GM23338 (cell line): ENCODE measurements at regions not wholly inside any gene's neighbourhood (a gene's known extent, or its start where the extent isn't known, plus 50 kb on each side); places are given as distances from the start of the nearest gene placed in this dataset.

Source experiments
- ATAC-seq: fragments of 200-7000 bp; cut with Tn5 transposase; 3 replicates; pipeline ENCODE4 v1.9.1; 2020
- DNase-seq: peaks from one replicate; pipeline ENCODE4 v3.0.0-alpha.2; 2015; ENCODE audit warnings: low spot score
- H2AFZ ChIP-seq: fragments of 200-600 bp; sonication (generic); 2 replicates; pipeline ENCODE4 v1.8.0; 2016; ENCODE audit warnings: antibody characterized with exemption, mild to moderate bottlenecking, moderate library complexity
- H3F3A ChIP-seq: fragments of 200-600 bp; sonication (generic); replicated peaks from 2 replicates; pipeline ENCODE4 v1.8.0; 2017; ENCODE audit warnings: antibody characterized with exemption, mixed run types, low read depth
- H3K27ac ChIP-seq: fragments of 200-600 bp; sonication (generic); 2 replicates; pipeline ENCODE4 v1.6.1; 2016; ENCODE audit warnings: low read depth
- H3K27me3 ChIP-seq: fragments of 200-600 bp; sonication (generic); 2 replicates; pipeline ENCODE4 v1.8.0; 2016; ENCODE audit warnings: mild to moderate bottlenecking, mixed run types, moderate library complexity; ENCODE audit not compliant: insufficient read depth
- H3K36me3 ChIP-seq: fragments of 200-600 bp; sonication (generic); 2 replicates; pipeline ENCODE4 v1.8.0; 2016; ENCODE audit warnings: mild to moderate bottlenecking; ENCODE audit not compliant: insufficient read depth
- H3K4me1 ChIP-seq: fragments of 200-600 bp; sonication (generic); 2 replicates; pipeline ENCODE4 v1.8.0; 2016; ENCODE audit warnings: mild to moderate bottlenecking, moderate library complexity; ENCODE audit not compliant: insufficient read depth
- H3K4me2 ChIP-seq: fragments of 200-600 bp; sonication (generic); 2 replicates; pipeline ENCODE4 v1.7.1; 2017; ENCODE audit warnings: mixed run types
- H3K4me3 ChIP-seq: fragments of 200-600 bp; sonication (generic); 2 replicates; pipeline ENCODE4 v1.6.1; 2016; ENCODE audit warnings: mixed run types
- H3K79me2 ChIP-seq: fragments of 200-600 bp; sonication (generic); replicated peaks from 2 replicates; pipeline ENCODE4 v1.8.0; 2017; ENCODE audit warnings: mild to moderate bottlenecking; ENCODE audit not compliant: insufficient read depth
- H3K9me2 ChIP-seq: fragments of 200-600 bp; sonication (generic); 2 replicates; pipeline ENCODE4 v1.8.0; 2017; ENCODE audit not compliant: insufficient read depth
- H4K20me1 ChIP-seq: fragments of 200-600 bp; sonication (generic); replicated peaks from 2 replicates; pipeline ENCODE4 v1.8.0; 2017; ENCODE audit warnings: mild to moderate bottlenecking; ENCODE audit not compliant: insufficient read depth
- H3K27ac Mint-ChIP-seq: 2 replicates; pipeline ENCODE4 v1.8.0; 2020; ENCODE audit warnings: inconsistent platforms, mild to moderate bottlenecking, moderate library complexity, mixed read lengths
- H3K27me3 Mint-ChIP-seq: 3 replicates; pipeline ENCODE4 v1.8.0; 2022; ENCODE audit warnings: low read depth, mild to moderate bottlenecking, moderate library complexity, mixed read lengths, inconsistent platforms; ENCODE audit not compliant: insufficient read depth, poor library complexity
- H3K36me3 Mint-ChIP-seq: 3 replicates; pipeline ENCODE4 v1.8.0; 2021; ENCODE audit warnings: low read depth, mild to moderate bottlenecking, inconsistent platforms, moderate library complexity, mixed read lengths
- H3K4me1 Mint-ChIP-seq: 3 replicates; pipeline ENCODE4 v1.8.0; 2020; ENCODE audit warnings: mild to moderate bottlenecking, inconsistent platforms, mixed read lengths
- H3K4me3 Mint-ChIP-seq: 3 replicates; pipeline ENCODE4 v1.8.0; 2021; ENCODE audit warnings: moderate library complexity, mild to moderate bottlenecking, inconsistent platforms, mixed read lengths
- H3K9me3 Mint-ChIP-seq: 3 replicates; pipeline ENCODE4 v1.8.0; 2020; ENCODE audit warnings: moderate library complexity, mild to moderate bottlenecking, inconsistent platforms, mixed read lengths
- CREB1 ChIP-seq: fragments of 250-450 bp; sonication (Bioruptor Pico); IDR thresholded peaks from 2 replicates; pipeline ENCODE4 v1.5.0; 2020; ENCODE audit warnings: low read depth, mild to moderate bottlenecking, moderate library complexity
- EZH2 ChIP-seq: fragments of 200-600 bp; sonication (generic); IDR thresholded peaks from one replicate; pipeline ENCODE4 v1.8.0; 2017; ENCODE audit warnings: antibody characterized with exemption, mild to moderate bottlenecking, low read depth; ENCODE audit not compliant: unreplicated experiment
- EZH2phosphoT487 ChIP-seq: fragments of 200-600 bp; sonication (generic); IDR thresholded peaks from one replicate; pipeline ENCODE4 v1.8.1; 2018; ENCODE audit warnings: antibody characterized with exemption; ENCODE audit not compliant: unreplicated experiment
- JUNB ChIP-seq: IDR thresholded peaks from one replicate; pipeline ENCODE4 v1.6.1; 2016; ENCODE audit warnings: antibody characterized with exemption; ENCODE audit not compliant: unreplicated experiment
- NANOG ChIP-seq: IDR thresholded peaks from 2 replicates; pipeline ENCODE4 v1.6.1; 2016; ENCODE audit warnings: antibody characterized with exemption, borderline replicate concordance
- POLR2AphosphoS5 ChIP-seq: IDR thresholded peaks from 2 replicates; pipeline ENCODE4 v1.6.1; 2016; ENCODE audit warnings: antibody characterized with exemption, low read depth
- ZNF331 ChIP-seq: fragments of 250-450 bp; sonication (Bioruptor Pico); IDR thresholded peaks from 2 replicates; pipeline ENCODE4 v1.5.0; 2020; ENCODE audit warnings: low read depth, mild to moderate bottlenecking, moderate library complexity
- TF ChIP-seq, protein P1 (sequence below), 2 experiments: fragments of 200-600 bp in 1 of 2; sonication (generic) in 1 of 2; conservative IDR thresholded peaks; 2 replicates each; pipeline versions ENCODE4 v1.5.1 to v1.6.1; 2016 to 2017; ENCODE audit warnings: antibody characterized with exemption in 2 of 2, low read depth in 2 of 2, mild to moderate bottlenecking in 2 of 2, moderate library complexity in 1 of 2
- TF ChIP-seq, protein P2 (sequence below): IDR thresholded peaks from one replicate; pipeline ENCODE4 v1.6.1; 2018; ENCODE audit warnings: antibody characterized with exemption; ENCODE audit not compliant: unreplicated experiment
- TF ChIP-seq, protein P3 (sequence below): IDR thresholded peaks from 2 replicates; pipeline ENCODE4 v1.6.1; 2016; ENCODE audit warnings: antibody characterized with exemption

DNA sequence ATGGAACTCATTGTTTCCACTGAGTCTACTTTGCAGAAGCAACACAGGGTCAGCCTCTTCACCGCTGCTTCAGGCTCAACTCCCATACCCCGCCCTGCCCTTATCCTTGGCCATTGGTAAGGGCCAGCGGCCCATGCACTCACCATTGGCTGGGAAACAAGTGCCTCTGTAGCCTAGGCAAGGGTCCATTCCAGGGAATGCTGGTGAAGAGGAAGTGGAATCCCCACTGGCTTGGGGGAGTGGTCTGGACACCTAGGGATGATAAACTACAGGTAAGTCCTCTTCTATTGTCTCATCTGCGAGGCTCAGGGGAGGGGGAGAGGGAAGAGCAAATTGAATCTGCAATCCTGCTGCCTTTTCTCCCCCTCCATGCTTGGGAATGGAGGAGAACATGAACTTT lies 153.1 kb downstream of the SH3BGRL start:
- no peaks in the 10 kb centered on the region for H3K27me3 Mint-ChIP-seq
- ATAC-seq (no peak), DNase-seq (no peak)
- no peaks in the 10 kb centered on the region for H3K36me3 ChIP-seq
- H3K4me1 ChIP-seq = 0 out of 2 replicates have a peak, but pooled peaks cover 1% of the 10 kb centered on the region
- peaks cover 8% of the 10 kb centered on the region; the same call in 2 of the 3 replicates for H3K4me1 Mint-ChIP-seq
- no peak overlapping the region for H3K4me3 Mint-ChIP-seq
- H3F3A ChIP-seq = no peaks in the 10 kb centered on the region
- H3K4me2 ChIP-seq = no peak overlapping the region
- H3K27me3 ChIP-seq = no peaks in the 10 kb centered on the region
- TF ChIP-seq, protein P1, sequence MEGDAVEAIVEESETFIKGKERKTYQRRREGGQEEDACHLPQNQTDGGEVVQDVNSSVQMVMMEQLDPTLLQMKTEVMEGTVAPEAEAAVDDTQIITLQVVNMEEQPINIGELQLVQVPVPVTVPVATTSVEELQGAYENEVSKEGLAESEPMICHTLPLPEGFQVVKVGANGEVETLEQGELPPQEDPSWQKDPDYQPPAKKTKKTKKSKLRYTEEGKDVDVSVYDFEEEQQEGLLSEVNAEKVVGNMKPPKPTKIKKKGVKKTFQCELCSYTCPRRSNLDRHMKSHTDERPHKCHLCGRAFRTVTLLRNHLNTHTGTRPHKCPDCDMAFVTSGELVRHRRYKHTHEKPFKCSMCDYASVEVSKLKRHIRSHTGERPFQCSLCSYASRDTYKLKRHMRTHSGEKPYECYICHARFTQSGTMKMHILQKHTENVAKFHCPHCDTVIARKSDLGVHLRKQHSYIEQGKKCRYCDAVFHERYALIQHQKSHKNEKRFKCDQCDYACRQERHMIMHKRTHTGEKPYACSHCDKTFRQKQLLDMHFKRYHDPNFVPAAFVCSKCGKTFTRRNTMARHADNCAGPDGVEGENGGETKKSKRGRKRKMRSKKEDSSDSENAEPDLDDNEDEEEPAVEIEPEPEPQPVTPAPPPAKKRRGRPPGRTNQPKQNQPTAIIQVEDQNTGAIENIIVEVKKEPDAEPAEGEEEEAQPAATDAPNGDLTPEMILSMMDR (conservative IDR thresholded peaks at IDR 0.05; ENCODE audit: low read depth in 2 of 2) = no peak
- TF ChIP-seq, protein P2, sequence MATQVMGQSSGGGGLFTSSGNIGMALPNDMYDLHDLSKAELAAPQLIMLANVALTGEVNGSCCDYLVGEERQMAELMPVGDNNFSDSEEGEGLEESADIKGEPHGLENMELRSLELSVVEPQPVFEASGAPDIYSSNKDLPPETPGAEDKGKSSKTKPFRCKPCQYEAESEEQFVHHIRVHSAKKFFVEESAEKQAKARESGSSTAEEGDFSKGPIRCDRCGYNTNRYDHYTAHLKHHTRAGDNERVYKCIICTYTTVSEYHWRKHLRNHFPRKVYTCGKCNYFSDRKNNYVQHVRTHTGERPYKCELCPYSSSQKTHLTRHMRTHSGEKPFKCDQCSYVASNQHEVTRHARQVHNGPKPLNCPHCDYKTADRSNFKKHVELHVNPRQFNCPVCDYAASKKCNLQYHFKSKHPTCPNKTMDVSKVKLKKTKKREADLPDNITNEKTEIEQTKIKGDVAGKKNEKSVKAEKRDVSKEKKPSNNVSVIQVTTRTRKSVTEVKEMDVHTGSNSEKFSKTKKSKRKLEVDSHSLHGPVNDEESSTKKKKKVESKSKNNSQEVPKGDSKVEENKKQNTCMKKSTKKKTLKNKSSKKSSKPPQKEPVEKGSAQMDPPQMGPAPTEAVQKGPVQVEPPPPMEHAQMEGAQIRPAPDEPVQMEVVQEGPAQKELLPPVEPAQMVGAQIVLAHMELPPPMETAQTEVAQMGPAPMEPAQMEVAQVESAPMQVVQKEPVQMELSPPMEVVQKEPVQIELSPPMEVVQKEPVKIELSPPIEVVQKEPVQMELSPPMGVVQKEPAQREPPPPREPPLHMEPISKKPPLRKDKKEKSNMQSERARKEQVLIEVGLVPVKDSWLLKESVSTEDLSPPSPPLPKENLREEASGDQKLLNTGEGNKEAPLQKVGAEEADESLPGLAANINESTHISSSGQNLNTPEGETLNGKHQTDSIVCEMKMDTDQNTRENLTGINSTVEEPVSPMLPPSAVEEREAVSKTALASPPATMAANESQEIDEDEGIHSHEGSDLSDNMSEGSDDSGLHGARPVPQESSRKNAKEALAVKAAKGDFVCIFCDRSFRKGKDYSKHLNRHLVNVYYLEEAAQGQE = no peak
- TF ChIP-seq EZH2 = no peak
- TF ChIP-seq EZH2phosphoT487 = no peak
- no peak for TF ChIP-seq CREB1
- no peak for TF ChIP-seq NANOG
- TF ChIP-seq, protein P3, sequence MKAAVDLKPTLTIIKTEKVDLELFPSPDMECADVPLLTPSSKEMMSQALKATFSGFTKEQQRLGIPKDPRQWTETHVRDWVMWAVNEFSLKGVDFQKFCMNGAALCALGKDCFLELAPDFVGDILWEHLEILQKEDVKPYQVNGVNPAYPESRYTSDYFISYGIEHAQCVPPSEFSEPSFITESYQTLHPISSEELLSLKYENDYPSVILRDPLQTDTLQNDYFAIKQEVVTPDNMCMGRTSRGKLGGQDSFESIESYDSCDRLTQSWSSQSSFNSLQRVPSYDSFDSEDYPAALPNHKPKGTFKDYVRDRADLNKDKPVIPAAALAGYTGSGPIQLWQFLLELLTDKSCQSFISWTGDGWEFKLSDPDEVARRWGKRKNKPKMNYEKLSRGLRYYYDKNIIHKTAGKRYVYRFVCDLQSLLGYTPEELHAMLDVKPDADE = no peak
- TF ChIP-seq POLR2AphosphoS5 = no peak
- TF ChIP-seq JUNB = no peak
- H3K4me3 ChIP-seq = no peak overlapping the region
- H3K79me2 ChIP-seq = no peaks in the 10 kb centered on the region
- no peak overlapping the region for H2AFZ ChIP-seq
- H3K27ac ChIP-seq = no peak overlapping the region
- H3K9me3 Mint-ChIP-seq = no peaks in the 10 kb centered on the region
- H3K36me3 Mint-ChIP-seq = no peaks in the 10 kb centered on the region; the same call in 2 of the 3 replicates
- no peaks in the 10 kb centered on the region for H3K9me2 ChIP-seq
- H3K27ac Mint-ChIP-seq = no peak overlapping the region
- no peaks in the 10 kb centered on the region for H4K20me1 ChIP-seq

DNA sequence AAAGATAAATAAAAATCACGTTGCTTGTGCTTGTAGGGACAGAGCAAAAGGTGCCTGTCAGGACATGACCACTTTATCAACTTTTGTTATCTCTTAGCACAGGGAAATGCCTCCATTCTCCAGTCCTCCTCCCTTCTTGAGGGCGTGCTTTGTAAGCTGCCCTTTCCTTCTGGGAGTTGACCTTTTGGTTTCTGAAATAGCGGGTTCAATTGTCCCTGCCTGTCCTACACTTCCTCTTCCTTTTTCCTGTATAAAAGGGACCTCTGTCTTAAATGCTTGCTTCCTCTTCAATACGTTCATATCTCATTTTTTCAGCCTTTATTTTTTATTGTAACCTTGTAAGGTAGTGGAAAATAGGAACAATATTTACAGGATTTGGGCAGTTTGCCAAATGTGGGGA lies 153.5 kb downstream of the SH3BGRL start:
- H3K4me1 Mint-ChIP-seq = peaks cover 11% of the 10 kb centered on the region; the same call in 2 of the 3 replicates
- DNase-seq (no peak), ATAC-seq (no peak)
- H4K20me1 ChIP-seq = no peaks in the 10 kb centered on the region
- H3K27ac Mint-ChIP-seq = no peak overlapping the region
- no peaks in the 10 kb centered on the region for H3K9me3 Mint-ChIP-seq
- H3K4me2 ChIP-seq = no peak overlapping the region
- no peak overlapping the region for H3K4me3 ChIP-seq
- H3K36me3 ChIP-seq = no peaks in the 10 kb centered on the region
- no peak overlapping the region for H3K4me3 Mint-ChIP-seq
- H3K79me2 ChIP-seq = no peaks in the 10 kb centered on the region
- no peaks in the 10 kb centered on the region; the same call in 2 of the 3 replicates for H3K36me3 Mint-ChIP-seq
- H3F3A ChIP-seq = no peaks in the 10 kb centered on the region
- no peak overlapping the region for H3K27ac ChIP-seq
- no peaks in the 10 kb centered on the region for H3K27me3 Mint-ChIP-seq
- 0 out of 2 replicates have a peak, but pooled peaks cover 6% of the 10 kb centered on the region for H3K4me1 ChIP-seq
- no peak overlapping the region for H2AFZ ChIP-seq
- H3K27me3 ChIP-seq = no peaks in the 10 kb centered on the region
- no peaks in the 10 kb centered on the region for H3K9me2 ChIP-seq
- TF ChIP-seq, protein P1 (conservative IDR thresholded peaks at IDR 0.05; ENCODE audit: low read depth in 2 of 2) = no peak
- TF ChIP-seq, protein P2 = no peak
- TF ChIP-seq, protein P3 = no peak
- no peak for TF ChIP-seq ZNF331
- no peak for TF ChIP-seq POLR2AphosphoS5
- no peak for TF ChIP-seq NANOG
